HG03439 (cell line): ENCODE measurements at regions not wholly inside any gene's neighbourhood (a gene's known extent, or its start where the extent isn't known, plus 50 kb on each side); places are given as distances from the start of the nearest gene placed in this dataset.
"Not testable (repeated sequence)": the region's sequence is repeated elsewhere in the genome, so short reads cannot be mapped to it uniquely, and the experiment has no call there.

Source experiments
- ATAC-seq: cut with Tn5 transposase; IDR thresholded peaks from one replicate; pipeline ENCODE4 v1.9.1; 2021; ENCODE audit warnings: mild to moderate bottlenecking, moderate library complexity; ENCODE audit not compliant: unreplicated experiment

GRCh38 chr3:193922034-193922774 lies 213.7 kb upstream of the HES1 start:
- ATAC-seq: no peak

- not testable (repeated sequence) for ATAC-seq
Observed at GRCh38 chr3:193923958-193924357, 212.0 kb upstream of the HES1 start.

GRCh38 chr3:193926071-193926470 lies 209.9 kb upstream of the HES1 start:
- not testable (repeated sequence) for ATAC-seq

- ATAC-seq: not testable (repeated sequence)
Observed at GRCh38 chr3:193927413-193928206, 208.3 kb upstream of the HES1 start.

- ATAC-seq: no peak
Observed at GRCh38 chr3:193928354-193929209, 207.4 kb upstream of the HES1 start.

- ATAC-seq: no peak
Observed at GRCh38 chr3:193929373-193929772, 206.6 kb upstream of the HES1 start.

- ATAC-seq: no peak
Observed at GRCh38 chr3:193929921-193930646, 205.9 kb upstream of the HES1 start.

- no peak for ATAC-seq
Observed at GRCh38 chr3:193932136-193932535, 203.8 kb upstream of the HES1 start.

- no peak for ATAC-seq
Observed at GRCh38 chr3:193932576-193932975, 203.4 kb upstream of the HES1 start.

GRCh38 chr3:193933451-193933850 lies 202.5 kb upstream of the HES1 start:
- ATAC-seq: no peak

GRCh38 chr3:193935916-193936315 lies 200.0 kb upstream of the HES1 start:
- no peak for ATAC-seq

GRCh38 chr3:193938613-193939012 lies 197.3 kb upstream of the HES1 start:
- ATAC-seq: no peak

GRCh38 chr3:193939527-193939926 lies 196.4 kb upstream of the HES1 start:
- no peak for ATAC-seq

- ATAC-seq: no peak
Observed at GRCh38 chr3:193940526-193940925, 195.4 kb upstream of the HES1 start.

- ATAC-seq: no peak
Observed at GRCh38 chr3:193941486-193941885, 194.5 kb upstream of the HES1 start.

- no peak for ATAC-seq
Observed at GRCh38 chr3:193942516-193943055, 193.4 kb upstream of the HES1 start.

GRCh38 chr3:193943200-193943599 lies 192.7 kb upstream of the HES1 start:
- no peak for ATAC-seq

- ATAC-seq: no peak
Observed at GRCh38 chr3:193943851-193944517, 192.0 kb upstream of the HES1 start.

GRCh38 chr3:193944518-193944884 lies 191.4 kb upstream of the HES1 start:
- ATAC-seq: no peak

GRCh38 chr3:193945143-193945542 lies 190.8 kb upstream of the HES1 start:
- ATAC-seq: no peak
